H1 (cell line): ENCODE measurements at regions not wholly inside any gene's neighbourhood (a gene's known extent, or its start where the extent isn't known, plus 50 kb on each side); places are given as distances from the start of the nearest gene placed in this dataset.

ENCODE experiments used
- ATF2 ChIP-seq: IDR thresholded peaks from 2 replicates; pipeline ENCODE4 v1.6.1; 2012; ENCODE audit warnings: low read length, inconsistent platforms
- GABPA ChIP-seq: IDR thresholded peaks from 2 replicates; pipeline ENCODE4 v1.6.1; 2011; ENCODE audit warnings: mild to moderate bottlenecking, low read length, moderate library complexity, borderline replicate concordance; ENCODE audit not compliant: insufficient read depth
- ZNF274 ChIP-seq: IDR thresholded peaks from 2 replicates; pipeline ENCODE4 v1.7.0; 2012; ENCODE audit warnings: low read length, borderline replicate concordance; ENCODE audit errors: extremely low read depth

- no peak for TF ChIP-seq GABPA
- TF ChIP-seq ZNF274: no peak
- no peak for TF ChIP-seq ATF2
Observed at GRCh38 chr10:90414926-90415325, 442.9 kb downstream of the HTR7 start (continued).
